Pancreas (tissue), 10 donors: ENCODE measurements at regions not wholly inside any gene's neighbourhood (a gene's known extent, or its start where the extent isn't known, plus 50 kb on each side); places are given as distances from the start of the nearest gene placed in this dataset.

Experiments used
- ATAC-seq, 4 donors: fragments of 200-7000 bp; cut with Tn5 transposase; one replicate each; pipeline versions ENCODE4 v1.8.0 to v1.9.1; 2020; ENCODE audit warnings: mild to moderate bottlenecking in 4 of 4, moderate library complexity in 4 of 4
- DNase-seq, 6 donors: peaks; one replicate each; pipeline ENCODE4 v3.0.0-alpha.2; 2020
- FAIRE-seq: peaks from 2 replicates; lab custom pipeline; 2012; peaks lifted over from hg19 to GRCh38; lab: Jason Lieb, UNC
- H3K27ac ChIP-seq, 4 donors: fragments of 200-600 bp; sonication (generic); 1 replicate in 3 of 4; 2 replicates in 1 of 4; pipeline versions ENCODE4 v1.5.0 to v1.8.0; 2020
- H3K27me3 ChIP-seq, 4 donors: fragments of 200-600 bp; one replicate each; pipeline ENCODE4 v1.8.0; 2021
- H3K36me3 ChIP-seq, 3 donors: fragments of 200-600 bp; sonication (generic) in 1 of 3; one replicate each; pipeline versions ENCODE4 v1.5.0 to v1.8.0; 2020 to 2021
- H3K4me1 ChIP-seq, 3 donors: fragments of 200-600 bp; one replicate each; pipeline ENCODE4 v1.8.0; 2021
- H3K4me3 ChIP-seq, 4 donors: fragments of 200-600 bp; sonication (generic) in 2 of 4; one replicate each; pipeline versions ENCODE4 v1.5.0 to v1.8.0; 2020 to 2021
- H3K9me3 ChIP-seq, 4 donors: fragments of 200-600 bp; one replicate each; pipeline ENCODE4 v1.8.0; 2021
- WGBS, 2 donors: extraction: QIAGEN DNeasy Blood & Tissue Kit; methylation state at CpG; one replicate each; pipeline ENCODE4 v1.1.7; 2013; 5-methylcytosine and 5-hydroxymethylcytosine counted together
- intact Hi-C, 3 donors: fragments of 100-400 bp; cut with DNase I; formaldehyde crosslinking; loops; one replicate each; pipeline versions ENCODE4 v1.11.1 to v1.14.2; 2022
- TF ChIP-seq, protein P1 (sequence below), 4 donors: fragments of 200-600 bp; sonication (generic) in 3 of 4; IDR thresholded peaks; one replicate each; pipeline versions ENCODE4 v1.5.0 to v1.8.0; 2021; ENCODE audit warnings: antibody characterized with exemption in 4 of 4
- donor health status: healthy with polysubstance abuse.
- donor health status: DM: no; HTN: no; CAD: no; lungs with moderate emphysema.
- donor health status: DM: no; HTN: no; CAD: no.
- donor health status: control.
- donor health status: control.
- donor health status: Bipolar disorder and iron deficiency.
- donor health status: DM: yes; HTN: yes; CAD: no.
- donor health status: DM: no; HTN: no; CAD: no.
- donor health status: DM: no; HTN: no; CAD: no.
- donor health status: DM: yes; HTN: yes; CAD: no.

DNA sequence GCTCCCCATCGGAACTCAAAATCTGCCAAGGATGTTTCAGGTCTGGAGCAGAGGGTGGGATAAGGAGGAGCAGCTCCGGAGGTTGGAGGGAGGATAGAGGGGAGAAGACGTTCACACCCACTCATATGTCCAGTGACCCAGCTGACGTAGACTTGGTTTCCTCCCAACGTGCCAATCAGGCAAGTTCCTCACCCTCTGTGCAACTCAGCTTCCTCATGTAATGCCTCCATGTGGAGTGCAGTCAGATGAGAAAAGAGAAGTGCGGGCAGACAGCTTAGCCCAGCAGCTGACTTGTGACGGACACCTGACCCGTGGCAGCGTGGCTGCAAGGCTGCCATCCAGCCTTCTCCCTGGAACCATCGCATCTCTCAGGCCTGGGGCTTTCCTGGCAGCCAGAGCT, 86.8 kb downstream of the NPTX2 start:
- WGBS, 2 donors = 71 to 77% methylated on average over 10 of the region's 10 CpGs
- no peak overlapping the region for H3K27ac ChIP-seq
- no peaks in the 10 kb centered on the region for H3K36me3 ChIP-seq
- intact Hi-C loops = no loop called here
- H3K4me1 ChIP-seq = no peaks in the 10 kb centered on the region
- TF ChIP-seq, protein P1, sequence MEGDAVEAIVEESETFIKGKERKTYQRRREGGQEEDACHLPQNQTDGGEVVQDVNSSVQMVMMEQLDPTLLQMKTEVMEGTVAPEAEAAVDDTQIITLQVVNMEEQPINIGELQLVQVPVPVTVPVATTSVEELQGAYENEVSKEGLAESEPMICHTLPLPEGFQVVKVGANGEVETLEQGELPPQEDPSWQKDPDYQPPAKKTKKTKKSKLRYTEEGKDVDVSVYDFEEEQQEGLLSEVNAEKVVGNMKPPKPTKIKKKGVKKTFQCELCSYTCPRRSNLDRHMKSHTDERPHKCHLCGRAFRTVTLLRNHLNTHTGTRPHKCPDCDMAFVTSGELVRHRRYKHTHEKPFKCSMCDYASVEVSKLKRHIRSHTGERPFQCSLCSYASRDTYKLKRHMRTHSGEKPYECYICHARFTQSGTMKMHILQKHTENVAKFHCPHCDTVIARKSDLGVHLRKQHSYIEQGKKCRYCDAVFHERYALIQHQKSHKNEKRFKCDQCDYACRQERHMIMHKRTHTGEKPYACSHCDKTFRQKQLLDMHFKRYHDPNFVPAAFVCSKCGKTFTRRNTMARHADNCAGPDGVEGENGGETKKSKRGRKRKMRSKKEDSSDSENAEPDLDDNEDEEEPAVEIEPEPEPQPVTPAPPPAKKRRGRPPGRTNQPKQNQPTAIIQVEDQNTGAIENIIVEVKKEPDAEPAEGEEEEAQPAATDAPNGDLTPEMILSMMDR (IDR thresholded peaks at IDR 0.05) = no peak
- FAIRE-seq = no peak
- peak in 1 of 6 donors; percentile 16 for DNase-seq
- no peaks in the 10 kb centered on the region for H3K27me3 ChIP-seq
- H3K9me3 ChIP-seq = no peaks in the 10 kb centered on the region
- ATAC-seq = no peak
- no peak overlapping the region for H3K4me3 ChIP-seq

DNA sequence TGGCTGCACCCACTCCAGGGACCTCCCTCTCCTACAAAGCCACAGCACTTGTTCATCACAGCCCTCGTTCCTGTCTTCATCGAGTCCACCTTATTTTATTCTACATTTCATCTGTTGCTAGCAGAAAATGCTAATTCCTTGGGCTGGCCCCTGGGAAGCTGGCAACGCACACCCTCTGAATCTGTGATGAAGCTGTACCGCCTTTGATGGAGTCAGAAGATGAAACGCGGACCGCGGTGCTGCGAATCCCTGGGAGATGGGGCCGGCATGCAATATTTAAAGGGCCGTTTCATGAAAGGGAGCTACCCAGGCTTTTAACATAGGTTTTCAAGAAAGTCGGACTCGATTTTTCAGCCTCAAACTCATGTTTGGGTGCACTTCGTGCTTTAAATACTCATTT, 88.5 kb downstream of the NPTX2 start:
- ATAC-seq = no peak
- H3K36me3 ChIP-seq = no peaks in the 10 kb centered on the region
- FAIRE-seq = no peak
- H3K4me3 ChIP-seq = no peak overlapping the region
- H3K27me3 ChIP-seq = no peaks in the 10 kb centered on the region
- WGBS, 2 donors = 71% methylated on average over 14 of the region's 14 CpGs
- no peak overlapping the region for H3K27ac ChIP-seq
- H3K4me1 ChIP-seq = no peaks in the 10 kb centered on the region
- H3K9me3 ChIP-seq = no peaks in the 10 kb centered on the region
- TF ChIP-seq, protein P1 (IDR thresholded peaks at IDR 0.05) = no peak
- DNase-seq = no peak
- intact Hi-C loops = no loop called here

DNA sequence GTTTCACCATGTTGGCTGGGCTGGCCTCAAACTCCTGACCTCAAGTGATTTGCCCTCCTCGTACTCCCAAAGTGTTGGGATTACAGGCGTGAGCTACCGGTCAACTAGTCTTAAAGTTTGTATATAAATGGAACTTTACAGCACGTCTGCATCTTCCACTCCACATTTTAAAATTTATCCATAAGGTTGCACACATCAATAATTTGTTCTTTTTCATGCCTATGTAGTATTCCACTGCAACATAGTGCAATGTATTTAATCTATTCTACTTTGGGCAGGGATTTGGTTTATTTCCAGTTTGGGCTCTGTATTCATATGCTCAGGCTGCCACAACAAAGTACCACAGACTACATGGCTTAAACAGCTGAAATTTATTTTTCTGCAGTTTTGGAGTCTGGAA, 90.0 kb downstream of the NPTX2 start:
- ATAC-seq = no peak
- H3K4me3 ChIP-seq = no peak overlapping the region
- 76 to 77% methylated on average over 4 of the region's 4 CpGs for WGBS, 2 donors
- no peaks in the 10 kb centered on the region for H3K4me1 ChIP-seq
- no peak for DNase-seq
- FAIRE-seq = no peak
- H3K36me3 ChIP-seq = no peaks in the 10 kb centered on the region
- no peaks in the 10 kb centered on the region for H3K9me3 ChIP-seq
- no peaks in the 10 kb centered on the region for H3K27me3 ChIP-seq
- H3K27ac ChIP-seq = no peak overlapping the region
- intact Hi-C loops = no loop called here
- TF ChIP-seq, protein P1 (IDR thresholded peaks at IDR 0.05) = no peak

DNA sequence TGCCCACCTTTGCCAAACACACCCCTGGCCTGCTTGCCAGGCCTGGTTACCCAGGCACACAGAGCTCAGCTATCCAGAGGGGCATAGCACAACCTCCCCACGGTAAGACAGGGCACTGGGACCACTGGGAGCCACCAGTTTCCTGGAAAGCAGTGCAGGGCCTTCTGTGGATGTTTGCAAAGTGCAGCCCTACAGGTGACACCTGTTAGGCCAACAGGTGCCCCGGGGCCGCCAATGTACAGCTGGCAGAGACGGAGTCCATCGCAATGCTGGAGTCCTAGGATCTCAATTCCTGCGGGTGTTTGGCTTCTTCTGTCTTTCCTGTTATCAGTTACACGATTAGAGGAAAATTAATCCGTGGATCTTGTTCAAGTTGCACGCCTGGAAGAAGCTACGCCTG, 94.9 kb downstream of the NPTX2 start:
- FAIRE-seq (no peak), ATAC-seq (no peak)

DNA sequence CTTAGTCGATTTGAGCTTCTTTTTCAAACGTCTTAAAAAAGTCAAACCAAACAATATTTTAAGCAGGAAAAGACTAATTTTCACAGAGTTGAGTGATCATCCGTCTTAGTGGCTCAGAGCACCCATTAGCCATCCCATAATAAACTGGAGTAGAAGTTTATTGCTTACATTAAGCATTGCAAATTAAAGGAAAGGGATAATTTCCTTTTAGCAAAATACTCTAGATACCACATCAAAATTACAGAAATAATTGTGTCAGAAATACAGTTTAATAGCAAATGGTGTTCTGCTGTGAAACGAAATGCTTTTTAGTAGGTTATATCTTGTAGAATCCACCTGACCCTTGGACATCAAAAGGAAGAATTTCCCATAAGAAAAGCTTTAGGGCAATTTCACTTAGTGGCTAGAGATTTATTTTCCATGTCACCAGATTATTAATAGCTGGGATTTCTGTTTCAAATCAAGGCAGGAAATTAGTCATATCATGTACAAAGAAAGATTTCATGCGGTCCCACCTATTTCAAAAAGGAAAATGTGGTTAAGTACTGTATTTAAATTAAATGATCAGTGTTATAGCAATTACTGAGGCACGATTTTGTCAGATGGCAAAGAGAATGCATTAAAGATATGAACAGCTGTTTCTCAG, 96.2 kb downstream of the NPTX2 start:
- TF ChIP-seq, protein P1 (IDR thresholded peaks at IDR 0.05) = no peak
- no peak for ATAC-seq
- intact Hi-C loops = no loop called here
- no peak overlapping the region for H3K27ac ChIP-seq
- DNase-seq = no peak
- WGBS, 2 donors = 51 to 54% methylated on average over 6 of the region's 6 CpGs
- FAIRE-seq = no peak
- H3K27me3 ChIP-seq = no peaks in the 10 kb centered on the region
- H3K4me3 ChIP-seq = no peak overlapping the region
- no peaks in the 10 kb centered on the region for H3K36me3 ChIP-seq
- H3K4me1 ChIP-seq = no peaks in the 10 kb centered on the region
- H3K9me3 ChIP-seq = no peaks in the 10 kb centered on the region

More for the DNA sequence above, 94.9 kb downstream of the NPTX2 start:
- no peaks in the 10 kb centered on the region for H3K4me1 ChIP-seq
- no peaks in the 10 kb centered on the region for H3K36me3 ChIP-seq
- H3K27ac ChIP-seq = no peak overlapping the region
- no peaks in the 10 kb centered on the region for H3K9me3 ChIP-seq
- no peak for DNase-seq
- no peak overlapping the region for H3K4me3 ChIP-seq
- TF ChIP-seq, protein P1 (IDR thresholded peaks at IDR 0.05) = no peak
- 86 to 88% methylated on average over 10 of the region's 10 CpGs for WGBS, 2 donors
- intact Hi-C loops = no loop called here
- no peaks in the 10 kb centered on the region for H3K27me3 ChIP-seq
